ENCODE measurements at regions not wholly inside any gene's neighbourhood (a gene's known extent, or its start where the extent isn't known, plus 50 kb on each side); places are given as distances from the start of the nearest gene placed in this dataset.

GRCh38 chr6:19558201-19558600, 279.0 kb upstream of the ID4 start:
- H3K4me3 ChIP-seq (ENCODE audit: extremely low read depth in 1 of 4, insufficient read depth in 2 of 4, low read depth in 3 of 4, low read length in 4 of 4): no peak overlapping the region
- H3K27ac ChIP-seq (ENCODE audit: low read depth, low read length): no peak overlapping the region
- no peak overlapping the region for H3K9ac ChIP-seq (replicated peaks in 1 of 4; ENCODE audit: extremely low read depth in 1 of 4, low read depth in 3 of 4, low read length in 3 of 4)
- no peak overlapping the region for H4K91ac ChIP-seq (replicated peaks; ENCODE audit: insufficient read length, low read length)
- H3K79me2 ChIP-seq (ENCODE audit: control insufficient read depth in 1 of 2, insufficient read depth in 2 of 2, low read length in 2 of 2): no peaks in the 10 kb centered on the region
- H3K4ac ChIP-seq (replicated peaks; ENCODE audit: insufficient read length, low read depth, low read length): no peak overlapping the region
- no peaks in the 10 kb centered on the region for H3K27me3 ChIP-seq (replicated peaks in 1 of 4; ENCODE audit: control insufficient read depth in 3 of 4, extremely low read depth in 1 of 4, insufficient read depth in 3 of 4, low read length in 3 of 4)
- no peaks in the 10 kb centered on the region for H3K4me1 ChIP-seq (replicated peaks in 1 of 4; ENCODE audit: control insufficient read depth in 3 of 4, insufficient read depth in 4 of 4, low read length in 3 of 4)
- H2BK120ac ChIP-seq (replicated peaks; ENCODE audit: low read depth, low read length): no peak overlapping the region
- H2AFZ ChIP-seq (ENCODE audit: low read length): no peak overlapping the region
- no peaks in the 10 kb centered on the region for H3K36me3 ChIP-seq (ENCODE audit: control insufficient read depth in 2 of 4, insufficient read depth in 4 of 4, low read length in 3 of 4)
- WGBS, 2 experiments (ENCODE audit: extremely low coverage in 1 of 2, insufficient coverage in 1 of 2, insufficient read length in 1 of 2, insufficient replicate concordance in 2 of 2, low coverage in 1 of 2, low lambda C conversion rate in 2 of 2, missing lambda C conversion rate in 1 of 2): 91% methylated on average over 2 of the region's 2 CpGs; no CpG with 5 or more reads in 1 of the 2 experiments
- H3K14ac ChIP-seq (ENCODE audit: insufficient read length): no peak overlapping the region
- no peaks in the 10 kb centered on the region for H3K23me2 ChIP-seq (ENCODE audit: low read depth, low read length)
- no peak overlapping the region for H4K8ac ChIP-seq (ENCODE audit: extremely low read depth, insufficient read depth, low read length)
- H3K79me1 ChIP-seq (ENCODE audit: low read depth, low read length): no peaks in the 10 kb centered on the region
- H4K5ac ChIP-seq (ENCODE audit: insufficient read length, low read depth, low read length): no peak overlapping the region
- FAIRE-seq: no peak
- no peaks in the 10 kb centered on the region for H3K9me3 ChIP-seq (ENCODE audit: insufficient read depth in 2 of 2, low read depth in 1 of 2, low read length in 1 of 2)
- no peak overlapping the region for H3K18ac ChIP-seq (ENCODE audit: extremely low read depth, low read length)
- no peak for DNase-seq (ENCODE audit: low read depth in 1 of 2, low spot score in 2 of 2)
- no peak overlapping the region for H2BK20ac ChIP-seq (ENCODE audit: low read length)
- no peak overlapping the region for H3K56ac ChIP-seq (replicated peaks; ENCODE audit: insufficient read length, low read depth, low read length)
- CTCF ChIA-PET (ENCODE audit: partially characterized antibody): interaction anchor here (0.9 kb wide), 1 partner anchor 21 kb away, joined by 4 read pairs; no protein-coding TSS in a partner anchor
- H3K23ac ChIP-seq (ENCODE audit: insufficient read length): peak overlapping the region; percentile 47
- H2BK5ac ChIP-seq (ENCODE audit: low read depth, low read length): no peak overlapping the region
- POLR2A ChIA-PET (ENCODE audit: partially characterized antibody): no interaction called here
- H4K20me1 ChIP-seq (replicated peaks in 1 of 2; ENCODE audit: control insufficient read depth in 1 of 2, insufficient read depth in 2 of 2, low read length in 2 of 2): no peaks in the 10 kb centered on the region
- H2AK5ac ChIP-seq (ENCODE audit: low read depth, low read length): no peak overlapping the region
- H3K4me2 ChIP-seq (ENCODE audit: insufficient read depth in 1 of 2, low read depth in 2 of 2, low read length in 2 of 2): no peak overlapping the region
- H2BK15ac ChIP-seq (ENCODE audit: low read length): no peak overlapping the region
- no peak overlapping the region for H2BK12ac ChIP-seq (ENCODE audit: low read depth, low read length)
- TF ChIP-seq HDAC6 (IDR thresholded peaks at IDR 0.05; ENCODE audit: low read depth, low read length) (no peak), SAP30 (IDR thresholded peaks at IDR 0.05; ENCODE audit: insufficient read depth, insufficient replicate concordance, low read length) (no peak), CBX8 (IDR thresholded peaks at IDR 0.05; ENCODE audit: borderline replicate concordance, low read depth, low read length) (no peak), BCL11A (IDR thresholded peaks at IDR 0.05; ENCODE audit: low read depth in 2 of 2, low read length in 2 of 2) (no peak), SIN3A (conservative IDR thresholded peaks at IDR 0.05 in 1 of 2, IDR thresholded peaks at IDR 0.05 in 1 of 2; ENCODE audit: low read depth in 1 of 2, low read length in 2 of 2) (no peak), EZH2 (IDR thresholded peaks at IDR 0.05; ENCODE audit: low read depth, low read length, severe bottlenecking) (no peak), CHD1 (IDR thresholded peaks at IDR 0.05; ENCODE audit: low read depth, low read length) (no peak), BACH1 (IDR thresholded peaks at IDR 0.05; ENCODE audit: low read length) (no peak), RFX5 (IDR thresholded peaks at IDR 0.05; ENCODE audit: borderline replicate concordance, low read depth, low read length) (no peak), NANOG (IDR thresholded peaks at IDR 0.05; ENCODE audit: insufficient read depth, low read depth, low read length, poor library complexity, severe bottlenecking) (no peak), RAD21 (IDR thresholded peaks at IDR 0.05 in 1 of 2, conservative IDR thresholded peaks at IDR 0.05 in 1 of 2; ENCODE audit: low read depth in 2 of 2, low read length in 2 of 2) (no peak), YY1 (IDR thresholded peaks at IDR 0.05; ENCODE audit: low read depth, low read length) (no peak), JUND (IDR thresholded peaks at IDR 0.05; ENCODE audit: low read length) (no peak), BRCA1 (IDR thresholded peaks at IDR 0.05; ENCODE audit: low read depth, low read length) (no peak)

Data from H1 (cell line).